ENCODE measurements at regions not wholly inside any gene's neighbourhood (a gene's known extent, or its start where the extent isn't known, plus 50 kb on each side); places are given as distances from the start of the nearest gene placed in this dataset.

DNA sequence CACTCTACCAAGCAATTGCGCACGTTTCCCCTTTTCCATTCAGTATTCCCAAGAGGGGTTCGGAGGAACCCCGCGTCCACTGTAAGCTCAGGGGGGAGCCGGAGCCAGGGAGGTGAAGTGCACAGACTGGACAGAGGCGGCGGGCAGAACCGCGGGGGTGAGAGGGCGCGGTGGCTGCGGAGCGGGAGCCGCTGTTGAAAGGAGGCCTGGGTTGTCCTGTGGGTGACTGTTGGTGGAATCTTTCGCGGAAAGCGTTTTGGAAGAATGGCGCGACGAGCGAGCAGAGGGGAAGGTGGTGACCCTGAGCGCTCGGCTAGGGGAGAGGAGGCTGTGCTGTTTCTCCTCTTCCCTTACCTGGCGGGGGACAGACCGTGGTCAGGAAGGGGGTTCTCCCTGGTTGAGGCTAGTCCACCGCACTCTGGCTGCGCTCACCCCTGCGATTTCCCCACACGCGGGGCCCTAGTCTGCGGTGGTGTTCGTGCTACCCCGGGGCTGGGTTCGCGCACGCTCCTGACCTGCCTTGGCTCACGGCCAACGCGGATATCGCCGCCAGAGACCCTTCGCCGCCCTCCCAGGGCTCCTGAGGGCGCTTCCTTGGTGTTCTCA, 92.8 kb downstream of the PRKAB2 start:
- Mint-ChIP-seq H3K4me1 (peaks cover 12% of the 10 kb centered on the region), H3K4me3 (no peak overlapping the region), H3K36me3 (ENCODE audit: low read depth) (peaks cover 7% of the 10 kb centered on the region), H3K27me3 (ENCODE audit: low read depth) (peaks cover 96% of the 10 kb centered on the region), H3K27ac (ENCODE audit: unreplicated experiment) (no peak overlapping the region), H3K9me3 (peaks cover 3% of the 10 kb centered on the region)
- TF ChIP-seq, protein P1, sequence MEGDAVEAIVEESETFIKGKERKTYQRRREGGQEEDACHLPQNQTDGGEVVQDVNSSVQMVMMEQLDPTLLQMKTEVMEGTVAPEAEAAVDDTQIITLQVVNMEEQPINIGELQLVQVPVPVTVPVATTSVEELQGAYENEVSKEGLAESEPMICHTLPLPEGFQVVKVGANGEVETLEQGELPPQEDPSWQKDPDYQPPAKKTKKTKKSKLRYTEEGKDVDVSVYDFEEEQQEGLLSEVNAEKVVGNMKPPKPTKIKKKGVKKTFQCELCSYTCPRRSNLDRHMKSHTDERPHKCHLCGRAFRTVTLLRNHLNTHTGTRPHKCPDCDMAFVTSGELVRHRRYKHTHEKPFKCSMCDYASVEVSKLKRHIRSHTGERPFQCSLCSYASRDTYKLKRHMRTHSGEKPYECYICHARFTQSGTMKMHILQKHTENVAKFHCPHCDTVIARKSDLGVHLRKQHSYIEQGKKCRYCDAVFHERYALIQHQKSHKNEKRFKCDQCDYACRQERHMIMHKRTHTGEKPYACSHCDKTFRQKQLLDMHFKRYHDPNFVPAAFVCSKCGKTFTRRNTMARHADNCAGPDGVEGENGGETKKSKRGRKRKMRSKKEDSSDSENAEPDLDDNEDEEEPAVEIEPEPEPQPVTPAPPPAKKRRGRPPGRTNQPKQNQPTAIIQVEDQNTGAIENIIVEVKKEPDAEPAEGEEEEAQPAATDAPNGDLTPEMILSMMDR (conservative IDR thresholded peaks at IDR 0.05) = no peak
- DNase-seq (ENCODE audit: low read depth, low spot score) = no peak

DNA sequence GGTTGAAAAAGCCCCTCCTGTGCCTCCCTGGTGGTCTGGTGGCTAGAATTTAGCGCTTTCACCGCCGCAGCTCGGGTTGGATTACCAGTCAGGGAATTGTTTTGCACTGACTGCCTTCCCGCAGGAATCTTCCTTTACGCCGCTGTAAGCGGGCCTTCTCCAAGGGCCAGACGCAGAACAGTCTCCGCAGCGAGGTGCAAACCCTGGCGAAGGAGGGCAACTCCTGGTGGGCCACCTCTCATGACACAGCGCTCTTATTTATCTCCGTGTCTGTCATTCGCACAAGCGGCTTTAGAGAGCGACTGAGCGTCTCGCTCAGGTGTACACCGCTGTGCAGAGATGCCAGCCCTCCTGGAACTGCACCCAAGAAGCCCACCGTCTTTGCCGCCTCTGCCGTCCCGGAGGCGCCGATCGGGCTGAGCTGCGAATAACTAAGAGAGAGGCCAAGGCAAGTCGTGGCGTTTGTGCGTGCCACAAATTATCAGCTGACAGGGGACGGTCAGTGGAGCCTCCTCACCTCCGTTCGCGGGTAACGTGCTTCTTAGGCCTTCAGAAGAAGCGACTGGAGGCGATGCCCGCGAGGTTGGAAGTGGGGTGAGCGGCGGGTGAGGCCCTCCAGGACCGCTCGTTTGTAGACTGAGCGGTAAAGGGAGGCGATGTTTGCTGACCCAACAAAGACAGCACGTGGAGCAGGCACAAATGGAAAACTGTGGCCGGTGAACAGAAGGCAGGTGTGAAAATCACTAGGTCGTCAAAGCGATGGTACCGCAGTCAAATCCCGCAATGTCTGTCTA, 93.5 kb downstream of the PRKAB2 start:
- peaks cover 7% of the 10 kb centered on the region for H3K36me3 Mint-ChIP-seq (ENCODE audit: low read depth)
- H3K4me1 Mint-ChIP-seq = peaks cover 7% of the 10 kb centered on the region
- H3K4me3 Mint-ChIP-seq = no peak overlapping the region
- no peak overlapping the region for H3K27ac Mint-ChIP-seq (ENCODE audit: unreplicated experiment)
- DNase-seq (ENCODE audit: low read depth, low spot score) = no peak
- TF ChIP-seq, protein P1 (conservative IDR thresholded peaks at IDR 0.05) = no peak
- H3K9me3 Mint-ChIP-seq = peaks cover 3% of the 10 kb centered on the region
- peaks cover 96% of the 10 kb centered on the region for H3K27me3 Mint-ChIP-seq (ENCODE audit: low read depth)

DNA sequence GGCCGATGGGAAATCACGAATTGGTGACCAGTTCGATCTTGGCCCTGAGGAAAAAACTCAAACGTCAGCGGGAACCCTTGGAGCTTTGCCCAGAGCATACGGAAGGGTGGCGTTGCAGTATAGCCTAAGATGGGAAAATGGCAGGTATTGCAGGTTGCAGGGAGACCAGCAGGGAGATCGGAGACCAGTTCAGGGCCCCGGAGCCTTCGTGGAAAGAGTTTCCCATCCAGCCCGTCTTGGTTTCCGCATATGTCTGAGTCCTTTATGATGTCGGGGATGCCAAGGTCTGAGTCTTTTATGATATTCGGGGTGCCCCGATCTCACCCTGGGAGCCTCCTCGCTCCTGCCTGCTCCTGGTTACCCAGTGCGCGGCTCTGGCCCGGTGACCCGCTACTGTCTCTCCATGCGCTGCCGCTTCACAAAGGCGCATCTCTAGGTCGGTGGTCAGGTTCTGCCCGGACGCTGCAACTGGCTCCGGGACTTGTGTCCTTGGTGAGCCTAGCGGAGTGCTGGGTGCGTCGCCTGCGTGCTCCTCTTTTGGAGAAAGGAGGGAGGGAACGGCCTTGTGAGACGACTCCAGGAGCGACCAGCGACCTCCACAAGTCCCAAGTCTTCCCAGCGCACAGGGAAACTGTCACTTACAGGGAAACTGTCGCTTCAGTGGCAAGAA, 94.2 kb downstream of the PRKAB2 start:
- H3K4me3 Mint-ChIP-seq = no peak overlapping the region
- peaks cover 96% of the 10 kb centered on the region for H3K27me3 Mint-ChIP-seq (ENCODE audit: low read depth)
- H3K4me1 Mint-ChIP-seq = no peaks in the 10 kb centered on the region
- no peak for DNase-seq (ENCODE audit: low read depth, low spot score)
- TF ChIP-seq, protein P1 (conservative IDR thresholded peaks at IDR 0.05) = no peak
- H3K36me3 Mint-ChIP-seq (ENCODE audit: low read depth) = peaks cover 7% of the 10 kb centered on the region
- H3K27ac Mint-ChIP-seq (ENCODE audit: unreplicated experiment) = no peak overlapping the region
- peaks cover 3% of the 10 kb centered on the region for H3K9me3 Mint-ChIP-seq

DNA sequence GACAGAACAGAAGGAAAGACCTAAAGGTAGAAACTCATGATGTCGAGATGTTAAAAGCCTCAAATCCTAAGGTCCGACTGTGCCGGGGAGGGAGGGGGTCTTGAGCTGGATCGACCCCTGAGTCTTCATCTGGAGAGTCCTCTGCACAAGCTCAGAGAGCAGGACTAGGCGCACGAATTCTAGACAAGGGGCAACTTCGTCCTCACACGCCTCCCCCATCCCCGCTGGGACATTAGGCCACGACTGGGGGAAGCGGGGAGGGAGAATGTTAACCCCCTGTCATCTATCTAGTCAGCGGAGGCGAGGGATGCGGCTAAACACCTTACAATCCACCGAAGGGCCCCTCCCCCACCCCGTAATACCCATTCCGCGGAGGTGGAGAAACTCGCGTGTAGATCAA, 94.7 kb downstream of the PRKAB2 start:
- peaks cover 3% of the 10 kb centered on the region for H3K9me3 Mint-ChIP-seq
- peaks cover 96% of the 10 kb centered on the region for H3K27me3 Mint-ChIP-seq (ENCODE audit: low read depth)
- peaks cover 4% of the 10 kb centered on the region for H3K4me1 Mint-ChIP-seq
- H3K27ac Mint-ChIP-seq (ENCODE audit: unreplicated experiment) = no peak overlapping the region
- no peak overlapping the region for H3K4me3 Mint-ChIP-seq
- TF ChIP-seq, protein P1 (conservative IDR thresholded peaks at IDR 0.05) = no peak
- no peak for DNase-seq (ENCODE audit: low read depth, low spot score)
- H3K36me3 Mint-ChIP-seq (ENCODE audit: low read depth) = peaks cover 7% of the 10 kb centered on the region

DNA sequence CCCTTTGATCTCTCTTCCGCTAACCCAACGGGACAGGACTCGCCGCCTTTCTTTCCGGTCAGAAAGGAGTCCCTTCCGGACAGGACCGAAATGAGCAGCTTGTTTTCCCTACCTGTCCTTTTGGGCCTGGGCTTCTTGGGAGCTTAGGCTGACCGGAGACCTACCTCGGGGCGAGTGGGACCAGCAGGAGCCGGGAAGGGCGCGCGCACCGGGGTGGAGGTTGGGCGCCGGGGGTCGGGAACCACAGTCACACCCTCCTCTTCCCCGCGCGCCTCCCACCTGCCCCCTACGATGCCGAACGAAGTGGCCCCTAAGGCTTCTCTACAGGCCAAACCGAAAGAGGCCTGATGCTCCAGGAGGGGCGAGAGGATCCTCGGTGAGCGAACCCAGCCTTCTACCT, 95.2 kb downstream of the PRKAB2 start:
- Mint-ChIP-seq H3K4me3 (no peak overlapping the region), H3K4me1 (peaks cover 7% of the 10 kb centered on the region), H3K36me3 (ENCODE audit: low read depth) (peaks cover 7% of the 10 kb centered on the region), H3K27me3 (ENCODE audit: low read depth) (peaks cover 96% of the 10 kb centered on the region), H3K27ac (ENCODE audit: unreplicated experiment) (no peak overlapping the region), H3K9me3 (peaks cover 3% of the 10 kb centered on the region)
- TF ChIP-seq, protein P1 (conservative IDR thresholded peaks at IDR 0.05) = no peak
- DNase-seq (ENCODE audit: low read depth, low spot score) = no peak
